GM10248 (cell line): ENCODE measurements at regions not wholly inside any gene's neighbourhood (a gene's known extent, or its start where the extent isn't known, plus 50 kb on each side); places are given as distances from the start of the nearest gene placed in this dataset.

Source experiments
- CTCF ChIA-PET: fragments of 300-600 bp; sonication (Branson Sonifier 250); formaldehyde crosslinking; extraction: SDS; loops from one replicate; lab custom pipeline; 2021; ENCODE audit warnings: antibody characterized with exemption; lab: Yijun Ruan, JAX
- POLR2A ChIA-PET: fragments of 350-650 bp; sonication (Branson Sonifier 250); formaldehyde crosslinking; extraction: SDS; loops from one replicate; lab custom pipeline; 2020; ENCODE audit warnings: antibody characterized with exemption; lab: Yijun Ruan, JAX
- DNase-seq: peaks from one replicate; pipeline ENCODE4 v3.0.0; 2012; ENCODE audit errors: extremely low spot score
- TF ChIP-seq, protein P1 (sequence below): IDR thresholded peaks from 2 replicates; pipeline ENCODE4 v1.5.1; 2012; ENCODE audit warnings: mild to moderate bottlenecking, low read depth; ENCODE audit errors: extremely low read depth, missing control alignments, control extremely low read depth

GRCh38 chr12:46046436-46046835 lies 56.1 kb upstream of the SCAF11 start:
- TF ChIP-seq, protein P1, sequence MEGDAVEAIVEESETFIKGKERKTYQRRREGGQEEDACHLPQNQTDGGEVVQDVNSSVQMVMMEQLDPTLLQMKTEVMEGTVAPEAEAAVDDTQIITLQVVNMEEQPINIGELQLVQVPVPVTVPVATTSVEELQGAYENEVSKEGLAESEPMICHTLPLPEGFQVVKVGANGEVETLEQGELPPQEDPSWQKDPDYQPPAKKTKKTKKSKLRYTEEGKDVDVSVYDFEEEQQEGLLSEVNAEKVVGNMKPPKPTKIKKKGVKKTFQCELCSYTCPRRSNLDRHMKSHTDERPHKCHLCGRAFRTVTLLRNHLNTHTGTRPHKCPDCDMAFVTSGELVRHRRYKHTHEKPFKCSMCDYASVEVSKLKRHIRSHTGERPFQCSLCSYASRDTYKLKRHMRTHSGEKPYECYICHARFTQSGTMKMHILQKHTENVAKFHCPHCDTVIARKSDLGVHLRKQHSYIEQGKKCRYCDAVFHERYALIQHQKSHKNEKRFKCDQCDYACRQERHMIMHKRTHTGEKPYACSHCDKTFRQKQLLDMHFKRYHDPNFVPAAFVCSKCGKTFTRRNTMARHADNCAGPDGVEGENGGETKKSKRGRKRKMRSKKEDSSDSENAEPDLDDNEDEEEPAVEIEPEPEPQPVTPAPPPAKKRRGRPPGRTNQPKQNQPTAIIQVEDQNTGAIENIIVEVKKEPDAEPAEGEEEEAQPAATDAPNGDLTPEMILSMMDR: no peak
- POLR2A ChIA-PET: no interaction called here
- CTCF ChIA-PET: interaction anchor here (1.5 kb wide), 1 partner anchor 24 kb away, joined by 3 read pairs; no protein-coding TSS in a partner anchor
- DNase-seq: no peak

GRCh38 chr12:46043972-46044520 lies 53.7 kb upstream of the SCAF11 start:
- CTCF ChIA-PET: interaction anchor here (1.0 kb wide), 1 partner anchor 27 kb away, joined by 3 read pairs; no protein-coding TSS in a partner anchor
- TF ChIP-seq, protein P1: no peak
- DNase-seq: no peak
- POLR2A ChIA-PET: no interaction called here
